SK-MEL-5 (cell line): ENCODE measurements at regions not wholly inside any gene's neighbourhood (a gene's known extent, or its start where the extent isn't known, plus 50 kb on each side); places are given as distances from the start of the nearest gene placed in this dataset.
A peak's percentile ranks its signal among the peaks of the same experiment; 100 is the strongest.

Source experiments
- DNase-seq: peaks from one replicate; pipeline ENCODE4 v3.0.0-alpha.2; 2016; ENCODE audit warnings: low read depth, low spot score
- in situ Hi-C: cut with HindIII; loops from 2 replicates; pipeline ENCODE4 v1.10.0; 2016; ENCODE audit warnings: low sequenced_read_pairs, high pct_unique_total_duplicates, low pct_unique_long_range_greater_than_20kb

DNA sequence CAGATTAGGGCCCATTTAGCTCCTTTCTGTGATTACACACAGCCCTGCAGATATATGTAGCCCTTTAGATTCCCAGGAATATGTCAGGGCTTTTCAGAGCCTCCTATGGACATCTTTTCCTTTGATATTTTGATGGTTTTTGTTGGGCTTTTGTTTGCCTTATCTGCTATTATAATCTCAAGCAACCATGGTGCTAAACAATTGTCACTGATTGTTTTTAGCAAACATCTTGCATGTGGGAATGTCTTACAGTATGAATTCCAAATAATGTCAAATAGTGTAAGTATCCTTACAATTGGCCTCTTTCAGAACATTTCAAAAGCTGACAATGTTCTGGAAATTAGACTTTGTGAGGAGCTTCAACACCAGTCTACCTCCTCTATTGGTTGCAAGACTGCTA lies 333.6 kb upstream of the OPRM1 start:
- in situ Hi-C loops = no loop called here
- no peak for DNase-seq

DNA sequence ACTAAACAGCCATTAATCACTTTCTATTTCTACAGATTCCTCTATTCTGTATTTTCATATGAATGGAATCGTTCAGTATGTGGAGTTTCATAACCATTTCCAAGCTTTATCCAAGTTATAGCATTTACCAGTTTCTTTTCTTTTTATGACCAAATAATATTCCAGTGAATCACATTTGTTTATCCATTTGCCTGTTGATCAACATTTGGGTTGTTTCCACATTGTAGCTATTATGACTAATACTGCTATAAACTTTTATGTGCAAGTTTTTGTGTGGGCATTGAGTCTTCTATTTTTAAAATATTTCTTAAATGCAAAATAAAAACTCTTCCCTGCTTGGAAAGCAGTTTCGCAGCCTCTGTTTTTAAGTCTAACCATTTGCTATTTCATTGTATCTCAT lies 336.4 kb upstream of the OPRM1 start:
- DNase-seq = no peak
- in situ Hi-C loops = no loop called here

DNA sequence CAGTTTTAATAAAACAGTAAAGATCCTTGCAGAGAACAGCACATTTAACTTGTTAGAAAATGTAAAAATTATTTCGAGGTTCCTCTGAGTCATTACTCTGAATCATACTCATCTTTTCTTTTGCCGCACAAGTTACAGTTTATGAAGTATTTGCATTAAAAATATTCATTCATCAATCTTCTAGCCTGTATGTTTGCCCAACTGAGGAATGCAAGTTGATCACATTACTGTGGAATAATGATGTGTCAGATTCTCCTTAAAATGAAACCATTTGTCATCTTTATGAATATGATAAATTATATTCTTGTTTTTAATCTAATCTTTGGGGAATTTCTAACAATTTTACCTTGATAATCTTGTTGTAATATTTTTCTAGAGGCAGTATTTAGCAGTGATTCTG lies 340.4 kb upstream of the OPRM1 start:
- in situ Hi-C loops = no loop called here
- DNase-seq = no peak

DNA sequence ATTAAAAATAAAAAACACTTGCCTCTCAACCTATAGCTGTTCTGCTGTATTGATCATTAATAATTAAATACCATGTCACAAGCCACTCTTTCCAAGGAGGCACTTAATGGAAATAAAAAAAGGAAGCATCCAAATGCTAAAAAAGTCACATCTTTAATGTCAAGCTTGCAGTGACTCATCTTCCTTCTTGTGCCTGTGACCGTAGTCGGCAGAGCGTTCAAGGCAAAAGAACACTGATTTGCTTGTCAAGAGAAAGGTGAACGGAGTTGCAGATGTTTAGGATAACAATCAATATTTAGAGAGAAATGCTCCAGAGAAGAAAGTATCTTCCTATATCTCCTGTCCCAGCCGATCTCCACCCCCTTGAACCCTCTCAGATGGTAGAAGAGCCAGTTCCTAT lies 341.0 kb upstream of the OPRM1 start:
- DNase-seq = no peak
- in situ Hi-C loops = no loop called here

DNA sequence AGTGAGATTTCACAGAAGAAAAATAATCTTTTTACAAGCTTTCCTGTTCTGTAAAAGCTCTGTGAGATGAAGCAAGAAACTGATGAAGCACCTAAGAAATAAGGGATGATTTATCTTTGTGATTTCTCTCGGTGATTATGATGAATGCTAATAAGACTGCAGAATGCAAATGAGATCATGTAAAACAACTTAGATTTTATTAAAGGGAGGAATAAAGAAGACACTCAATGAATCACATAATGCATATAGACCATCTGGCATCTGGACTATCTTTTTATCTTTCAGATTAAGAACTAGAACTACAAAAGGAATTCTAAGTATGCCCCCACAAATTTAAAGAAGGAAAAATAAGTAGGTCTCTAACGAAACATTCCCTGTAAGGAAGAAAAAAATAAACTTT lies 361.5 kb upstream of the OPRM1 start:
- in situ Hi-C loops = no loop called here
- DNase-seq = no peak

DNA sequence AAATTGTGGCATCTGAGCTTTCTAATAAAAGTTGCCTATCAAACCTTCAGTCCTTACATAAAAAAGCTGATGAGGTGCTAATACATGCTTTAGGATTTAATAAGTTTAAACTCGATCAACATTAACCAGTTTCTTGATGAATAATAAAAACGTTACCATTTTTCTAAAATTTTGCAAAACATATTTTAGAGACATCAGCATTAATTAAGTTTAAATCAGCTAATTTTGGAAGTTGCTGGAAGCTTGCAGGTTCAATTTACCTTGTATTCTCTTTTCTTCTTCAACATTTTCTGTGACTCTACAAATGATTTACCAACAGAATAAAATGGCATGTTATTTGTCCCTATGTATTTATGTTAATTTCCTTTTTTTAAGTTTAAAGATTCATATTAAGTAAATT lies 365.3 kb upstream of the OPRM1 start:
- no peak for DNase-seq
- in situ Hi-C loops = no loop called here

DNA sequence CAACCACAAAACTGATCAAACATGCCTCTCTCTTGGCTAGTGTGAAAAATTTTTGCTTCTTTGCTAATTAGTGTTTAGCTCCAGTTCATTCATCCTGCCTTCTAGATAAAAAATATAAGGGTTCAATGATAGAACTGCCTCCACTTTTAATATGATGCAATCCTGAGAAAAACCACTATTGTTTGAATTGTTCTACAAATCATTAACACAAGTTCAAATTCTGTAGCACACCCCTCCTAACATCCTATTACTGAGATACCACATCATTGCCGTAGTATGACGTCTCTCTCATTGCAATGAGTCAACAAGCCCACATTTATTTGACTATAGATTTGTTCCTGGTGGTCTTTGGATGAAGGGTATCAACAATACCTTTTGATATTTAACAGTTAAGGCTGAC lies 365.8 kb upstream of the OPRM1 start:
- in situ Hi-C loops = no loop called here
- DNase-seq = no peak

DNA sequence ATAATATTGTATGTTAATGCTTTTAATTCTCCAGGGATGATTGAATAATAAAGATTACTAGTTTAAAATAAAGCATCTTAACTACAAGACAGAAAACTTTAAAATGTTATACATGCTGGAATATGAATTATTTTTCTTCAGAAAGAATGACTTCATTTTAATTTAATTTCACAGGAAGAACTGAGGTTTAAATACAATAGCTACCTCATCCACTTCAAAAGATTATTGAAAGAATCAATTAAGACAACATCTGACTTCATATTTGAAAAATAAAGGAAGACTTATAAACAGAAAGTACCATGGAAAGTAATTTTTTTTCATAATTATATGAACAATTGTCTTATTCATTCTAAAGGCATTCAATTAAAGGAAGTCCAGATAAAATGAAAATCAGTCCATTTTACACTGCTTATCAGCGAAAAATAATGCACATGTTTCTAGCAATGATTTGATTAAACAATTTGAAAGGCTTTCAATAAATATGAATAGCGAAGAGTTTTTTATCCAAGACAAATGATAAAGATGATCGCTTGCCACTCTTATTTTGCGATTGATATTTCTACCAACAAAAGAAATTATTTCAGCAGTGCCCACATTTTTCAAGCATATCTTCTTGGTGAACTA lies 368.5 kb upstream of the OPRM1 start:
- no peak for DNase-seq
- in situ Hi-C loops = no loop called here

DNA sequence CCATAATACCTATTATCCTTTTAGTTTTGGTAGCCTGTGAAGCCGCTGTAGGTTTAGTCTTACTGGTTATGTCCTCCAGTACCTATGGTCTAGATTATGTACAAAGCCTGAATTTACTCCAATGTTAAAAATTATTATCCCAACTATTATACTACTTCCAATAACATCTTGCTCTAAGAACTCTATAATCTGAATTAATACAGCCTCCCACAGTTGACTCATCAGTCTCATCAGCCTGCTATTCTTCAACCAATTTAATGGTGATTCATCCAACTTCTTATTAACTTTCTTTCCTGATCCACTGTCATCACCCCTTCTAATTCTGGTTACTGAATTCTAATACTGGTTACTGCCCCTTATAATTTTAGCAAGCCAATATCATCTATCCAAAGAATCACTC lies 370.3 kb upstream of the OPRM1 start:
- DNase-seq = no peak

DNA sequence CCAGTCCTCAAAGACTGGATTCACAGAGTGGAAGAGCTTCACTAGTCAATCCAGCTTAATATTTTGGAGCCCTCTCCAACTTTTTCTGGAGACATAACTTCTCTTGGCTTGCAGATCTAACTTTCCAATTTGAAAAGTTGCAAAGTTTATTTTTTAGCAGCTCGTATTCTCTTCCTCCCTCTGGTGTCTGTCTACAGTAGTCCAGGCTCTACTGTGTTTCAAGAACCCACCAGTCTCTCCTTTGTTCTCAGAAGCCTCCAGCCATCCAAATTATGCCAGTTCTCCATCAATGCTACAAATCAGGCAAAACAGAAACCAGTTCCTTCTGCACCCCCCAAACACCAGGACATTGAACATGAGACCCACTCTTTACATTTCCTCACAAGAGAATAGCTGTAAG lies 376.1 kb upstream of the OPRM1 start:
- no peak for DNase-seq
- in situ Hi-C loops = no loop called here

More for the DNA sequence above, 370.3 kb upstream of the OPRM1 start:
- in situ Hi-C loops = no loop called here

DNA sequence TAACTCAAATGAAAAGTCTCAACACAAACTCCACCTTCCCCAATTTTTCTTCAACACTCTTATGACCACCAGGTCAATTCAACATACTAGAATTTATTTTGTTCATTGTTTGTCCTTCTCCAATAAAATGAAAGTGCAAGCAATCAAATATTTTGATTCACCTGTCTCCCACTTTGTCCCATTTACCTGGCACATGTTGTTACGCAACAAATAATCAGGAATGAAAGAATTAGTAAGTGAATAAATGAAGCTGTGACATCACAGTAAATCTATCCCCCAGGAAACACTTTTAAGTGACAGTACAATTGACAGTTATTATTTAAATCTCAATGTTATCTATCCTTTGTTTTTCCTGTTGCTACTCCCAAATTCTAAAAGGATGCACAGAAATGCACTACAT lies 393.7 kb upstream of the OPRM1 start:
- in situ Hi-C loops = no loop called here

DNA sequence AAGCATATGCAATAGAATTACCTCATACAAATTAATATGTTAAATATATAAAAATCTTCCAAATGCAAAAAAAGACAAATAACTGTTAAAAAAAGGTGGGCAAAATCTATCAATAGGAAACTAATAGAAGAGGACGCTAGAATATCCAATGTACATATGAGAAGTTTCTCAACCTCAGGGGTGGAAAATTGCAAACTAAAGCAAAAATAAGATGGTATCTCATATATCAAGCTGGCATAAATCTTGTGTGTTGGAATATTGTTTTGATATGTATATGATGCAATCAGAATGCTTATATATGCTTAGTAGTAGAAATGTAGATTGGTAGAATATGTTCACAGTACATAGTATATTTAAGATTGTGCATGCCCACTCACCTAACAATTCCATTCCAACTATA lies 395.0 kb upstream of the OPRM1 start:
- DNase-seq = no peak
- in situ Hi-C loops = no loop called here

More for the DNA sequence above, 393.7 kb upstream of the OPRM1 start:
- no peak for DNase-seq

DNA sequence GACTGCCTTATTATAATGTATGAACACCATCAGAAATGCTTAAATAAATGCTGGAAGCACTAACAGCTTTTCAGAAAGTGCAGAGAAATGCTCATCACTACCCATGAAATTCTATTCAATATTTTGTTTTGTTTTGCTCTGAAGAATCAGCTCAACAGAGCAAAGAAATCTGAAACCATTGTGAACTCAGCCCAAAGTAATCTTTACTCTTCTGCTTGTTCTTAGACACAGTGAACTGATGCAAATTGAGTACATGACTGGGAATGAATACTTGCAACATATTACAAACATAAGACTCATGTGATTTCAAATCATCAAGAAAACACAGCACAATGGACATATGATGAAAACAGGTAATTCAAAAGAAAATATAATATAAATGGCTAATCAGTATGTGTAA lies 404.6 kb upstream of the OPRM1 start:
- DNase-seq = no peak
- in situ Hi-C loops = no loop called here

DNA sequence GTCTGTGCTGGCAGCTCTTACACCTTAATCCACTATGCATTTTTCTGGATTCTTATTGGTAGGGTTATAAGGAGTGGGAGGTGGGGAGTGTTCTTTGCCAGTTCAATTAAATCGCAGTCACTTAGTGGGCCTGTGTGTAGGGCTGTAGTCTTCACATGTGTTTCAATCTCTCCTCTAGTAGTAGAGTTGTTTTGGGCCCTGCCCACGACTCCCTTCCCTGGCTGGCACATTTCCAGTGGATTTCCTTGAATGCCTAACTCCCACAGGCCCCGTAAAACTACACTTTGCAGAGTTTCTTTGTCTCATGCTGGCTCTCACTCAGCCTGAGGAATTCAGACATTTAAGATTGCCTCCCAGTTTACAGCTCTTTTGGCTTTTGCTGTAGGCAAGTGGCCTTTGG lies 414.0 kb upstream of the OPRM1 start:
- in situ Hi-C loops = no loop called here
- DNase-seq = peak; percentile 45

DNA sequence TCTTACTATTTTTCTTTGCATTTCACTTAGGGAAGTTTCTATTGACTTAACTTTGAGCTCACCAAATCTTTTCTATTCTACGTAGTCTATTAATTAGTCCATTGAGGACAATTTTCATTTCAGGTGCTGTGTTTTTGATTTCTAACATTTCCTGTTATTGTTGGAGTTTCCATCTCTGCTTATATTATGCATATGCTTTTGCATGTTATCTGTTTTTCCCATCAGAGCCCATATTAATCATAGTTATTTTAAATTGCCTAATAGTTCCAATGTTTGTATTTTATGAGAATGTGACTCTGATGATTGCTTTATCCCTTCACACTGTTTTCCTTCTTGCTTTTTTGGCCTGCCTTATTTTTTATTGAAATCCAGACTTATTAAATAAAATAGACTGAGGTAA lies 414.5 kb upstream of the OPRM1 start:
- no peak for DNase-seq
- in situ Hi-C loops = no loop called here

DNA sequence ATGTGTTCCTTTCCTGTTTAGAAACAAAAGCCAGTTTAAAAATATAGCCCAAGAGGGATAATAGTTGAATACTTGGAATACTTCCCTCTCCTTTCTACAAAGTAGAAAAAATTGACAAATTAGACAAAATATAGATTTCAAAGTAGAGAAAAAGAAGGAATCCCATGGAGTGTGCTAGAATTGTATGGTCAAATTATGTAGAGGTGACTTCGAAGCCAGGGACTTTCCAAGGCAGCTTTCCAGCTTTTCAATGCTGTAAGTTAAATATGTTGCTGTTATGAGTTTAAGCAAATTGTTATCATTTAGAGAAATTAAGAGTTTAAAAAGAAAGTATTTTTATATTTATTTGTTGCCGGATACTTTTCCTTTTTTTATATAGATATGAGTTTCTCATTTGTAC lies 415.5 kb upstream of the OPRM1 start:
- no peak for DNase-seq
- in situ Hi-C loops = no loop called here

DNA sequence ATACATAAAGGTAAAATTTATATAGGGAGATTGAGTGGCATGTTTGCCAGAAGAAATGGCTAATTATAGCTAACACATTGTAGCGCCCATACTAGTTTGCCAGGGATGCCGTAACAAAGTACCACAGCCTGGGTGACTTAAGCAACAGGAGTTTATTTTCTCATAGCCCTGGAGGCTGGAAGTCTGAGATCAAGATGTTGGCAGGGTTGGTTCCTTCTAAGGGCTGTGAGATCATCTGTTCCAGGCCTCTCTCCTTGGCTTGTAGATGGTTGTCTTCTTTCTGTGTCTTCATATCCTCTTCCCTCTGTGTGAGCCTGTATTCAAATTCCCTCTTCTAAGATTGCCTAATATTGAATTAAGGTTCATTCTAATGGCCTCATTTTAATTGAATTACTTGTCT lies 417.5 kb upstream of the OPRM1 start:
- in situ Hi-C loops = no loop called here

DNA sequence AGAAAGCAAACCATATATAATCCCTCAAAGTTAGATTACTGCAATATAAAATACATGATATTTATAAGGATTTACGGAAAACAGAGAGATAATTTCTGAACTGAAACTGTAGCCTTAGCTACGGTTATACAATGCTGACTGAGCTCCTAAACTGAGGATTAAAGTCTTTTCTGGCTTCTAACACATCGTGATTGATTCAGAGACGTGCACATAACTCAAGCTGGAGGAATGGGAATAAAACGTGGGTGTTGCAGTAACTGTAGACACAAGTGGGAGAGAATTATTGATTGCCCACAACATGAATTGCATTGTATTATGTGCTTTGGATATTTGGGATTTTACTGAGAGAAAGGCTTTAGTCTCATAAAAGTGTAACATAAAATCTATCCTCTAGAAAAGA lies 418.0 kb upstream of the OPRM1 start:
- DNase-seq = no peak
- in situ Hi-C loops = no loop called here

More for the DNA sequence above, 417.5 kb upstream of the OPRM1 start:
- no peak for DNase-seq

DNA sequence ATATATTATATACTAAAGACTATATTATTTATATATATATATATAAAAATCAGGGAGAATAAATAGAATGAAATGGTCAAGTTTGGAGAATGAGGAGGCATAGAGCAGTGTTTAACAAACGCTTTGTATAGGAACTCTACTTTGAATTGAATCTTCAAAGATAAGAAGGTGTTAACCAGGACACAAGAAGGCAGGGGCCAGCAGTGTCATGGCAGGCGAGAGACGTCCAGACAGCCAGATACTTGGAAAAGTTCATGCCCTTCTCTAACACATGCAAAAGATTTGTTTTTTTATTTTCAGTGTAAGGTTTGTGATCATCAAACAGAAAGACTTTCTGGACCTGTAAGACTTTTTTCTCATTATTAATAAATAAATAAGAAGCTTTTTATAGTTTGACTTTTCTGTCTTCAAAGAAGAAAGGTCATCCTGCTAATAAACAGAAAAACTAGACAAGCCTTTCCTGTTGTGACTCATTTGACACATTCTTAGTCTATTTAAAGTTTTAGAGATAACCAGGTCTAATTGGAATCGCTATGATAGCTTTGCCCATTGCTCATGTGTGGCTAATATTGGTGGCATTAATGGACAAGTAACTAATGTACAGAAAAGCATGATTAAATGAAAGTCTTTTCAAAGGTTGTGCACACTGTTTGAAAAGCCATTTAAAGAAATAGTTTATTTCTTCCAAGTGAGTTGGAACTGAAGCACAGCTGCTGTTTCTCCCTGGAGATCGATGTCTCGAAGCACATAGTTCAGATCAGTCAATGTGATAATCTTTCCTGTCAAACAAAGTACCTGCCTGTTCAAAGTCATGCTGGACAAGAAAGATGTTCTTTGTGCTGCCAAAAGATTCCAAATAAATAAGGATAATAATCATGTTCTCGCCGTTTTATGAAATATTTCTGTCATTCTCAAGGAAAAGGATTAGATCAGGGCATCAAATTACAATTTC lies 420.4 kb upstream of the OPRM1 start:
- in situ Hi-C loops = no loop called here
- DNase-seq = no peak
